ENCODE measurements at regions not wholly inside any gene's neighbourhood (a gene's known extent, or its start where the extent isn't known, plus 50 kb on each side); places are given as distances from the start of the nearest gene placed in this dataset.

- peaks cover 59% of the 10 kb centered on the region for H3K27me3 ChIP-seq (ENCODE audit: insufficient read depth, low read length)
- no peaks in the 10 kb centered on the region for H3K9me2 ChIP-seq (ENCODE audit: insufficient read depth)
- H3K79me2 ChIP-seq (ENCODE audit: insufficient read depth, low read length): no peaks in the 10 kb centered on the region
- no peak for TF ChIP-seq YY1 (IDR thresholded peaks at IDR 0.05; ENCODE audit: extremely low read depth, insufficient replicate concordance, low read depth, low read length)
- TF ChIP-seq CBX3 (IDR thresholded peaks at IDR 0.05; ENCODE audit: low read depth): no peak
- TF ChIP-seq SP1 (IDR thresholded peaks at IDR 0.05; ENCODE audit: low read depth): no peak
- no peak for TF ChIP-seq SIN3A (IDR thresholded peaks at IDR 0.05; ENCODE audit: low read depth)
- TF ChIP-seq POLR2A (IDR thresholded peaks at IDR 0.05; ENCODE audit: borderline replicate concordance, extremely low read depth, insufficient read depth, insufficient read length): no peak
- no peak for TF ChIP-seq RAD21 (IDR thresholded peaks at IDR 0.05; ENCODE audit: low read depth)
- no peak for TF ChIP-seq CEBPB (IDR thresholded peaks at IDR 0.05; ENCODE audit: low read depth)
- no peaks in the 10 kb centered on the region for H3K4me1 ChIP-seq (ENCODE audit: control insufficient read depth in 1 of 2, insufficient read depth in 2 of 2, low read length in 2 of 2)
- no peak for DNase-seq (ENCODE audit: low read depth, low spot score)
- no TSS peak for BruUV-seq (replicated peaks)
- ChIA-PET CTCF (interaction anchor here (0.8 to 2.7 kb wide), 2 partner anchors 10 to 25 kb away, joined by 3 to 13 read pairs; no protein-coding TSS in a partner anchor), POLR2A (no interaction called here), RAD21 (ENCODE audit: low non-redundant PET in 1 of 2, low total read pairs in 2 of 2, uncharacterized antibody in 2 of 2, unreplicated experiment in 2 of 2) (no interaction called here)
- no peak overlapping the region for H2AFZ ChIP-seq (ENCODE audit: low read depth, low read length, poor library complexity, severe bottlenecking)
- H3K9me3 ChIP-seq (ENCODE audit: control insufficient read depth in 1 of 2, insufficient read depth in 1 of 2, low read depth in 1 of 2, low read length in 2 of 2): no peaks in the 10 kb centered on the region
- H3K9ac ChIP-seq (ENCODE audit: low read length): no peak overlapping the region
- H3K4me2 ChIP-seq (ENCODE audit: low read length): no peak overlapping the region
- no peak for ATAC-seq
- no peaks in the 10 kb centered on the region for H3K36me3 ChIP-seq (ENCODE audit: control insufficient read depth in 1 of 2, insufficient read depth in 2 of 2, low read length in 2 of 2)
- no peak overlapping the region for H3K4me3 ChIP-seq (replicated peaks in 1 of 2; ENCODE audit: low read depth in 1 of 2, low read length in 2 of 2)
- no peaks in the 10 kb centered on the region for H4K20me1 ChIP-seq (ENCODE audit: insufficient read depth)
- intact Hi-C loops (cut with micrococcal nuclease): no loop called here
- no peak overlapping the region for H3K27ac ChIP-seq (ENCODE audit: low read depth, low read length)
Measured at GRCh38 chr22:22182218-22182989, 62.2 kb upstream of the VPREB1 start.

- POLR2A ChIA-PET: interaction anchor here (1.7 kb wide), 1 partner anchor 12 kb away, joined by 4 read pairs; no protein-coding TSS in a partner anchor
- no peak for DNase-seq (ENCODE audit: low read depth, low spot score)
- BruUV-seq (replicated peaks): no TSS peak
Measured at GRCh38 chr22:22181341-22181850, 63.2 kb upstream of the VPREB1 start.

More at GRCh38 chr22:22181341-22181850, 63.2 kb upstream of the VPREB1 start:
- no peaks in the 10 kb centered on the region for H3K36me3 ChIP-seq (ENCODE audit: control insufficient read depth in 1 of 2, insufficient read depth in 2 of 2, low read length in 2 of 2)
- H3K9me3 ChIP-seq (ENCODE audit: control insufficient read depth in 1 of 2, insufficient read depth in 1 of 2, low read depth in 1 of 2, low read length in 2 of 2): no peaks in the 10 kb centered on the region
- H3K9ac ChIP-seq (ENCODE audit: low read length): no peak overlapping the region
- ChIA-PET RAD21 (ENCODE audit: low non-redundant PET in 1 of 2, low total read pairs in 2 of 2, uncharacterized antibody in 2 of 2, unreplicated experiment in 2 of 2) (no interaction called here), CTCF (interaction anchor here (1.4 to 2.7 kb wide), 3 partner anchors 9 to 162 kb away, joined by 4 to 13 read pairs (median 7); no protein-coding TSS in a partner anchor)
- no peak overlapping the region for H3K27ac ChIP-seq (ENCODE audit: low read depth, low read length)
- no peaks in the 10 kb centered on the region for H3K9me2 ChIP-seq (ENCODE audit: insufficient read depth)
- H3K79me2 ChIP-seq (ENCODE audit: insufficient read depth, low read length): no peaks in the 10 kb centered on the region
- TF ChIP-seq CEBPB (IDR thresholded peaks at IDR 0.05; ENCODE audit: low read depth): no peak
- H4K20me1 ChIP-seq (ENCODE audit: insufficient read depth): no peaks in the 10 kb centered on the region
- intact Hi-C loops (cut with micrococcal nuclease): no loop called here
- H3K4me1 ChIP-seq (ENCODE audit: control insufficient read depth in 1 of 2, insufficient read depth in 2 of 2, low read length in 2 of 2): no peaks in the 10 kb centered on the region
- H3K4me2 ChIP-seq (ENCODE audit: low read length): no peak overlapping the region
- H3K27me3 ChIP-seq (ENCODE audit: insufficient read depth, low read length): peaks cover 50% of the 10 kb centered on the region
- ATAC-seq: no peak
- no peak overlapping the region for H2AFZ ChIP-seq (ENCODE audit: low read depth, low read length, poor library complexity, severe bottlenecking)
- no peak overlapping the region for H3K4me3 ChIP-seq (replicated peaks in 1 of 2; ENCODE audit: low read depth in 1 of 2, low read length in 2 of 2)
